Stimulated activated CD8-positive, alpha-beta memory T cell treated with anti-CD3 and anti-CD28 coated beads, Interleukin-12 subunit alpha, Interleukin-12 subunit beta, amount 100 ng/mL, for 1 hour (primary cell): ENCODE measurements at regions not wholly inside any gene's neighbourhood (a gene's known extent, or its start where the extent isn't known, plus 50 kb on each side); places are given as distances from the start of the nearest gene placed in this dataset.

ENCODE experiments used
- DNase-seq: peaks from one replicate; pipeline ENCODE4 v3.0.0-alpha.2; 2020; ENCODE audit warnings: low read depth

DNA sequence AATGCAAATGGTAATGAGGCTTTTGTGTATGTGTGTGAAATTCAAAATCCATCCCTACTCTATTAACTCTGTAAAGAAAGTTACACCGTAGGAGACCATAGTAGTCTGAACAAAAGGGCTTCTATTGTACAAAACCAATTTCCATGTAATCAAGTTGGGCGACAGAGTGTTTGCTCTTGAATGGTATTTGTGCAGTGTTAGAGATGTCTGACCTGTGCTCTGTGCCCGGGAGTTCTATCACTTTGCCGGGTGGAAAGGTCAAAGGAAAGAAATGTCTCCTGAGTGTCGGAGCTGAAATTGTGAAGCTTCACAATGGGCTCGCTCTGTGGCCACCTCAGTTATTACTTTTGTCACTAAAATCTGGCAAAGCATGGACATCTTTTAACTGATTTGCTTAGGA is 312.0 kb downstream of the SAMD5 start:
- DNase-seq, result no peak

- DNase-seq, result no peak
Observed at GRCh38 chr6:147821295-147821897, 312.9 kb downstream of the SAMD5 start.

GRCh38 chr6:147823936-147824335 is 315.4 kb downstream of the SAMD5 start:
- no peak for DNase-seq

DNA sequence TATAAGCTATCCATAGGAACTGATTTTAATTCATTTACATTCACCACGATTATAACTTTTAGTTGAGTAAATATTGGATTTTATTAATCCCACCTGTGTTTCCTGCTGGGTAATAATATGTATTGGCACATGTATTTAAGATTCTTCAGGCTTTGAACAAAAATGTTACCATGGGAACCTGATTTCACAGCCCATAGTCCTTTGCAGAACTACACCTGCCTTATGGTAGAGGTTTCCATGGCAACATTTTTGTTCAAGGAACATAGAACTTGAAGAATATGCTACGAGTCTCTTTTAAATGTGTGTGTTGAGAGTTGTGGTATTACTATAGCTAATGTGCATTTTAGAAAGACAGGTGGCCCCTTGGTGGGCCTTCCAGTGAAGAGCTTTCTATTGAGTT is 317.4 kb downstream of the SAMD5 start:
- DNase-seq, result no peak

- no peak for DNase-seq
Observed at GRCh38 chr6:147826698-147827097, 318.2 kb downstream of the SAMD5 start.

DNA sequence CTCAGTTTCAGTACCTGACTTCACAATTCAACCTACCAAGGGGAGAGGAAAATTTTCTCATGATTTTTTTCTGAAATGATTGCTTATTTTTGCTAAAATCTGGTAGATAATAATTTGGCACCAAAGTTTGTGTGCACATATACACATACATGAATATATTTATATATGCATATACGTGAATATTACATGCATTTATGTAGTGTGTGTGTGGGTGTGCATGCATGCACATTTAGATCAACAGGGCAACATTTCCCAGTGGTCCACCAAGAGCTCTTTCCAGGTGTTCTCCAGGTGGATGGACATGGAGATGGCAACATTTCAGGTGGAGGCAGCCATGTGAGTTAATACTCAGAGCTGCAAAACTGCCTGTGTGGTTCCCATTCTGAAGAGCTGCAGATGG is 320.9 kb downstream of the SAMD5 start:
- DNase-seq, result no peak

DNA sequence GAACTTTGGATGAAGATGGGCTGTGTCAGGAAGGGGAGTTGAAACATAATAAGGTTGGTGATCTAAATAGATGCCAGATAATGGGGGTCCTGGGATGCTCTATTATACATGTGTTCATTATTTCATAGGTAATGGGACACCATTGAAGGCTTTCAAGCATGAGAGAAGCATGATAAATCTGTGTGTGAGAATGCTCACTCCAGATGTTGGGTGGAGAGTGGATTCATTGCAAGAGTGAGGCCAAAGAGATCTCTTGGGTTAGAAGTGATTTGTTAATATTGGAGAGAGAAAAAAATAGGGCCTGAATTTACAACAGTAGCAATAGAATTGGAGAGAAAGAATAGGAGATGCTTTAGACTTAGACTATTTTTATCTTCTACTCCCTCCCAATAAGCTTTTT is 321.3 kb downstream of the SAMD5 start:
- no peak for DNase-seq

- no peak for DNase-seq
Observed at GRCh38 chr6:147831356-147831755, 322.9 kb downstream of the SAMD5 start.

- no peak for DNase-seq
Observed at GRCh38 chr6:147833607-147834006, 325.1 kb downstream of the SAMD5 start.

DNA sequence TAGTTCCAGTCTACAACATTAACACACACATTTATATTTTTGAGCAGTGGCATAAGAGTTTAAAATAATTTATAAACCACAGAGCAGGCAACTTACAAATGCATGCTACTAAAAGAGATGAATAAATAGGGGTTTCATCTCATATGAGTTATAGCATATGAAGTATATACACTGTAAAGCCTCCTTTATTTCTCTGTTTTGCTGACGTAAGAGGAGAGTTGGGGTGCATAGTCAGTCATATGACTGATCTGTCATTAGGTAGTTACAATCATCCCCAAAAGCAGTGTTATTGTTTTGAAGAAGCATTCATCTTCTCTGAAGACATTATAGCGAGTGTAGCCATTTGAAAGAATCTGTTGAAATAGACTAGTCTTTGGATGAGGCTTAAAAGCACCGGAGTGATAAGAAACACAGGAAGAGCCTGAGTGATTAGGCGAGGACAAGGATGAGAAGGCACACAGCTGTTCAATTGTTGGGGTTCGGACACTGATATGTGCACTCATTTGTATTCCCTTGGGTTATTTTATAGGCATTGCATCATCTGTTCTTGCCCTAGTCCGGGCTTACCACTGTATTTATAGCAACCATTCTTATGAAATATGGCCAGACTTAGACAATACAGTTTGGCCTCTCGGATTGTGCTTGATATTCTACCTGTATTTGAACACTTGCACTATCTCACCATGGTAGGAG is 325.7 kb downstream of the SAMD5 start:
- no peak for DNase-seq

DNA sequence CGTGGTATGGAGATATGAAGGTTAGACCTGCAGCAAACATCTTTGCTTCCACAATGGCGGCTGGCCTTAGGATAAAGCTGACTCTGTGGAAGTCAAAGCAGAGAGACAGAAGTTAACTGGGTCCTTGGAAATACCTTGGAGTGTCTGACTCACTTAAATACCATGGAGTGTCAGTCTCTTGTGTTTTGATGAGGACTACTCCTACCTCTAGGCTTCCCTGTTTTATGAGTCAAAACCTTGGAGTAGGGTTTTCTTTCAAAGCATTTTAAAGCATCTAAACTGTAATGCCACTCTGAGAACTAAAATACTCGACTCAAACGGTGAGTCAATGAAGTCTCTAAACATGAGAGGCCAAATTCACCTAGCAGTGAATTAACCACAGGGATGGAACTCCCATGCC is 329.1 kb downstream of the SAMD5 start:
- DNase-seq, result no peak

DNA sequence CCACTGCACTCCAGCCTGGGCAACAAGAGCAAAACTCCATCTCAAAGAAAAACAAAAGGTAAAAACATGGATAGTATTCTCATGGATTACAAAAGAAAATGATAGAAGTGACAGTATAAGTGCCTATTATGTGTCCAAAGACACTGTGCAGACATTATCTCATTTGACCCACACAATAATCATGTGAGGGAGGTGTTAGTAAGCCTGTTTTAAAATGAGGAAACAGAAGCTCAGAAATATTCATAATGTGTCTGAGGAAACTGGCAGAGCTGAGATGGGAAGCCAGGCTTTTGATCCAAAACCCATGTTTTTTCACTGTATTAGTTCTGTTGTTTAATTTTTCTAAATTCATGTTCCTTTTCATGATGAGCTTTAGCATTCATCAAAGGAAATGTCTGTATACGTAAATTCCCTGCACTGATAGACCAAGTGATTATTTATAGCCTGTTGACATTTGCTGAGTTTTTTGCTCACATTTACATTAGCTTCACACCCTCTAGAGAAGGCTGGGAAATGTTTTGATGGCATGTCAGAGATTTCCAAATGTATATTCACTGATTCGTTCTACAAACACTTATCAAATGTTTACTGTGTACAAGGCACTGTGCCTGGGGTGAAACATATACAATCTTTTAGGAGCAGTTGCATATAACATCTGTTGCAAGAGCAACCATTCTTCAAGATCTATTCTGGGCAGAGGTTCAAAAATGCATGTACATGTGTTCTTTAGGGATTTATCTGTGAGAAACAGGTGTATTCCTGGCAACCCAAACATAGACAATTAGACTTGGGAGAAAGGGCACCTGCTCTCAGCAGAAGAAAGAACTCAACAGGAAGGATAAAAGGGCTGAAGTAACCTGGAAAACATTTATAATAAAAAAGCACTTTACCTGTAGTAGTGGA is 331.5 kb downstream of the SAMD5 start:
- DNase-seq, result no peak

DNA sequence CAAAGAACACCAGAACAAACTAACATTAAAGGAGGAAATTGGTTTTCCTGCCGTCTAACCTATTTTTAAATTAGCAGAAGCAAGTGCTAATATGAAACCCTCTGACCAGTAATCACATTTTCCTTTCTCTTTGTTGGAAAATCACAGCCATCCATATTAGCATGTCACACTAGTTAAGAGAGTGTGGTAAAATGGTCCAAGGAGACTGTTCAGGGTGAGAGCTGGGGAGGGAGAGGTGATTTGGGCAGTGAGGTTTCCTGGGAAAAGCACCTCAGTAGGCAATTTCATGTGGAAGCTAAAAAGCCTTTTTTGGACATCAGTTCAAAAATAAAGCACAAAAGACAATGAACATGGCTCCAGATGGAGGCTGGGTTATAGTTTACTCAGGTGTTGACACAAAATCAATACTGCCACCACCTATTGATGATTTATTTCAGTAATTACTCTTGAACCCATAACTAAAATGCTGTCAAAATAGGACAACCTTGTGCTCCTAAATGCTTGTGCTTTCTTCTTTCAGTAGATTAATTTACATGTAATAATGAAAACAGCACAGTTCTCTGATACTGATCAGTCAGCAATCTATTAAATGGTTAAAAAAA is 333.2 kb downstream of the SAMD5 start:
- DNase-seq, result no peak

GRCh38 chr6:147849401-147850330 is 341.2 kb downstream of the SAMD5 start:
- DNase-seq, result no peak

GRCh38 chr6:147852772-147853171 is 344.3 kb downstream of the SAMD5 start:
- DNase-seq, result no peak

DNA sequence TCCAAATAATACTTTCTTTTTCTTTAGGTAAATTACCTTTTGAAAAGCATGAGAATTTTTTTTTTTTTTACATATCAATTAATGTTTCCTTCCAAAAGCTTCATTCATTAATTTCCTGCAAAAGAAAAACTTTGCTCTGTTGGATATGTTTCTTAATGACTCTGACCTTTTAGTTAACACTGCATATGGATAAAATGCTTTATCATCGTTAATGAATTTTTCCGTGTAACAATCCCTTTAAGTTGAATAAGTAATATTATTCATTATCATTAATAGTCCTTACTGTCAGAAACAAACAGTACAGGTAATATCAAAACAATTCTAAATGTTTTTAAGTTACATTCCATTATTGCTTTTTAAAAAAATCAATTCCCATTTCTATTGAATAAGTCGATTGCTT is 345.1 kb downstream of the SAMD5 start:
- no peak for DNase-seq

- no peak for DNase-seq
Observed at GRCh38 chr6:147855803-147856482, 347.5 kb downstream of the SAMD5 start.

GRCh38 chr6:147856687-147857086 is 348.2 kb downstream of the SAMD5 start:
- no peak for DNase-seq

DNA sequence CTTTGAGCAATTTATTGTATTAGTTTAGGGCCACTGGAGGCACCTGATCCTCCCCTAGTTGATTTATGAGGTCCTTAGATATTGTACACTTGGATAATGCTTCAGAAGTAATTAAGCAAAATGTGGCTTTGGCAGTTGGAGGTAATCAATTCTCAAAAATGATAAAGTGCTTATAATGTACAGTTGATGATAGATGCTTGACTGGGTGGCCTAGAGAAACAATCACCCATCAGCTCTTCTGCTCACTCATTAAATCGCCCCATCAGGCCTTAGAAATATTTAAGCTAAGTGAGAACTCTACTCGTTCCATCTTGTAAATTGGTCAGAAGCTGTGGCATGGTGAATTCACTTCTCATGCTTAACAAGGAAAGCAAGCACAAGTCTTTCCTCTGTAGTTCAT is 349.9 kb downstream of the SAMD5 start:
- DNase-seq, result no peak

DNA sequence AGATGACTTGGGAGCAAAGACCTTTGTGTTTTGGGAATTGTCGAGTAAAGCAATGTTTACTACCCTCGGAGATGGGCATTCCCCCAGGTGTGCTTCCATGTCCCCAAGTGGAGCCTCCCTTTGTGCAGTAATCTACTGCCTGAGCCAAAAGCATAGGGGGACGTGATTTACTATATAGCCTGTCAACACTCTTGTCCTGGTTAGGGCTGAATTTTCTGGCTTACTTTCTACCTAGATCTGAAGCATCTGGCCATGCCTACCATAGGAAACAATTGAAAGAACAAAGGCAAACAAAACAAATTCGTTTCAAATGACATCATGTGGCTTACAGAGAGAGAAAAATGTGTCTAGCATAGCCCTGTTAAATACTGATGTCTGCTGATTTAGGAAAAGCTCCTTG is 350.6 kb downstream of the SAMD5 start:
- DNase-seq, result no peak

DNA sequence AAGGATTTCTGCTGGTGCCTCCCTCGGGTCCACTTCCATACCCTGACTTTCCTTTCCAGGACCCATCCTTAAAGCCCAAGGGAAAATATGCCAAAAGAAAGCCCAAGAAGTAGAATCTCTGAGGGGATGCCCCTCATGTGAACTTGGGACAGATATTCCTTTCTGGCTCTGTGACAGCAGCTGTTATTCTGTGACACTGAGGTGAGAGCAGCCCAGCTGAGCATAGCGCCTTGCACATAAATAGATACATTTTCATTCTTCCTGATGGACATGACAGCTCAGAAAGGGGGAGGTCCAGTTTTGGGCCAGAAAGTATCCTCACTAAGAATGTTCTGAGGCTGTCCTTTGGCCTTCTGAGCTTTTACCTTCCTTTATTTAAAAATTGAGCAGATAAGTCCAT is 353.2 kb downstream of the SAMD5 start:
- DNase-seq, result no peak
